ENCODE measurements at regions not wholly inside any gene's neighbourhood (a gene's known extent, or its start where the extent isn't known, plus 50 kb on each side); places are given as distances from the start of the nearest gene placed in this dataset.

GRCh38 chr12:24127919-24128721 is 178.7 kb upstream of the SOX5 start:
- no peaks in the 10 kb centered on the region for H3K36me3 ChIP-seq (ENCODE audit: control insufficient read depth in 2 of 2, extremely low read depth in 1 of 2, insufficient read depth in 2 of 2, low read length in 2 of 2)
- no peak for FAIRE-seq

DNA sequence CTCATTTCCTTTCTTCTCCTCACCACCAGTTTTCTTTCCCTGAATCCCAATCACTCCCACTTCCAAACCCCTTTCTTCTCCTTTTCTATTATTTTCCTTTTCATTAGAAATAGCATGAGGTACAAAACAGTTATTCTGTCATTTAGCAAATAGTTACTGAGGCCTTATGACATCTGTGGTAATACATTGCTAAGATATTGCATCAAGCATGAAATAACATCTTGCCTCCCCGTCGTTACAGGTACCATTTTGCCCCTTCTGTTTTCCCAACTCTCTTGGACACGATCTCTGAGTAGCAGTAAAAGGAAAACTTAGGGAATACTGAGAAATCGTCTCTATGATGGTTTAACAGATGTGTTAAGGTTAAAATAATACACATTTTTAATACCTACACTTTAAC is 175.8 kb upstream of the SOX5 start:
- no peaks in the 10 kb centered on the region for H3K27me3 ChIP-seq (ENCODE audit: control insufficient read depth, extremely low read depth, insufficient read depth, low read length)
- no peaks in the 10 kb centered on the region for H4K20me1 ChIP-seq (ENCODE audit: control insufficient read depth, extremely low read depth, insufficient read depth, low read length)
- H3K9me1 ChIP-seq (ENCODE audit: control insufficient read depth, extremely low read depth, insufficient read depth, low read length), result no peaks in the 10 kb centered on the region
- FAIRE-seq (no peak), DNase-seq (ENCODE audit: low read depth, low spot score) (no peak)
- H3K4me3 ChIP-seq (ENCODE audit: control insufficient read depth in 2 of 3, extremely low read depth in 1 of 3, insufficient read depth in 2 of 3, low read depth in 1 of 3, low read length in 3 of 3), result no peak overlapping the region
- H2AFZ ChIP-seq (ENCODE audit: control insufficient read depth, low read length), result no peak overlapping the region
- no peaks in the 10 kb centered on the region for H3K9me3 ChIP-seq (ENCODE audit: control insufficient read depth, low read depth, low read length)
- no peaks in the 10 kb centered on the region for H3K79me2 ChIP-seq (ENCODE audit: control insufficient read depth, insufficient read depth, low read length)
- no peak overlapping the region for H3K4me2 ChIP-seq (ENCODE audit: control insufficient read depth, extremely low read depth, insufficient read depth, low read depth, low read length)
- TF ChIP-seq CTCF (optimal IDR thresholded peaks at IDR 0.05 in 1 of 3, IDR thresholded peaks at IDR 0.05 in 1 of 3, conservative IDR thresholded peaks at IDR 0.05 in 1 of 3; ENCODE audit: extremely low read depth in 1 of 3, insufficient read depth in 2 of 3, low read length in 3 of 3), result no peak
- no peak for TF ChIP-seq EZH2 (IDR thresholded peaks at IDR 0.05; ENCODE audit: low read length)
- H3K27ac ChIP-seq (ENCODE audit: control insufficient read depth, insufficient read depth, low read length), result no peak overlapping the region
- dilution Hi-C loops (cut with MboI; ENCODE audit: extremely low pct_ligation_motif_present, low sequenced_read_pairs), result no loop called here
- no peaks in the 10 kb centered on the region for H3K4me1 ChIP-seq (ENCODE audit: control insufficient read depth, extremely low read depth, insufficient read depth, low read length)
- H3K9ac ChIP-seq (ENCODE audit: control insufficient read depth, extremely low read depth, insufficient read depth, low read length), result no peak overlapping the region
- H3K36me3 ChIP-seq (ENCODE audit: control insufficient read depth in 2 of 2, extremely low read depth in 1 of 2, insufficient read depth in 2 of 2, low read length in 2 of 2), result no peaks in the 10 kb centered on the region

More at GRCh38 chr12:24127919-24128721, 178.7 kb upstream of the SOX5 start:
- H3K4me2 ChIP-seq (ENCODE audit: control insufficient read depth, extremely low read depth, insufficient read depth, low read depth, low read length), result no peak overlapping the region
- no peaks in the 10 kb centered on the region for H3K79me2 ChIP-seq (ENCODE audit: control insufficient read depth, insufficient read depth, low read length)
- no peaks in the 10 kb centered on the region for H3K4me1 ChIP-seq (ENCODE audit: control insufficient read depth, extremely low read depth, insufficient read depth, low read length)
- H2AFZ ChIP-seq (ENCODE audit: control insufficient read depth, low read length), result no peak overlapping the region
- no peaks in the 10 kb centered on the region for H4K20me1 ChIP-seq (ENCODE audit: control insufficient read depth, extremely low read depth, insufficient read depth, low read length)
- H3K9ac ChIP-seq (ENCODE audit: control insufficient read depth, extremely low read depth, insufficient read depth, low read length), result no peak overlapping the region
- no peak for TF ChIP-seq CTCF (optimal IDR thresholded peaks at IDR 0.05 in 1 of 3, IDR thresholded peaks at IDR 0.05 in 1 of 3, conservative IDR thresholded peaks at IDR 0.05 in 1 of 3; ENCODE audit: extremely low read depth in 1 of 3, insufficient read depth in 2 of 3, low read length in 3 of 3)
- TF ChIP-seq EZH2 (IDR thresholded peaks at IDR 0.05; ENCODE audit: low read length), result no peak
- no peaks in the 10 kb centered on the region for H3K27me3 ChIP-seq (ENCODE audit: control insufficient read depth, extremely low read depth, insufficient read depth, low read length)
- dilution Hi-C loops (cut with MboI; ENCODE audit: extremely low pct_ligation_motif_present, low sequenced_read_pairs), result no loop called here
- no peaks in the 10 kb centered on the region for H3K9me1 ChIP-seq (ENCODE audit: control insufficient read depth, extremely low read depth, insufficient read depth, low read length)
- no peak for DNase-seq (ENCODE audit: low read depth, low spot score)
- no peaks in the 10 kb centered on the region for H3K9me3 ChIP-seq (ENCODE audit: control insufficient read depth, low read depth, low read length)
- H3K27ac ChIP-seq (ENCODE audit: control insufficient read depth, insufficient read depth, low read length), result no peak overlapping the region
- H3K4me3 ChIP-seq (ENCODE audit: control insufficient read depth in 2 of 3, extremely low read depth in 1 of 3, insufficient read depth in 2 of 3, low read depth in 1 of 3, low read length in 3 of 3), result no peak overlapping the region

Measured in keratinocyte (primary cell).